ENCODE measurements at regions not wholly inside any gene's neighbourhood (a gene's known extent, or its start where the extent isn't known, plus 50 kb on each side); places are given as distances from the start of the nearest gene placed in this dataset.

DNA sequence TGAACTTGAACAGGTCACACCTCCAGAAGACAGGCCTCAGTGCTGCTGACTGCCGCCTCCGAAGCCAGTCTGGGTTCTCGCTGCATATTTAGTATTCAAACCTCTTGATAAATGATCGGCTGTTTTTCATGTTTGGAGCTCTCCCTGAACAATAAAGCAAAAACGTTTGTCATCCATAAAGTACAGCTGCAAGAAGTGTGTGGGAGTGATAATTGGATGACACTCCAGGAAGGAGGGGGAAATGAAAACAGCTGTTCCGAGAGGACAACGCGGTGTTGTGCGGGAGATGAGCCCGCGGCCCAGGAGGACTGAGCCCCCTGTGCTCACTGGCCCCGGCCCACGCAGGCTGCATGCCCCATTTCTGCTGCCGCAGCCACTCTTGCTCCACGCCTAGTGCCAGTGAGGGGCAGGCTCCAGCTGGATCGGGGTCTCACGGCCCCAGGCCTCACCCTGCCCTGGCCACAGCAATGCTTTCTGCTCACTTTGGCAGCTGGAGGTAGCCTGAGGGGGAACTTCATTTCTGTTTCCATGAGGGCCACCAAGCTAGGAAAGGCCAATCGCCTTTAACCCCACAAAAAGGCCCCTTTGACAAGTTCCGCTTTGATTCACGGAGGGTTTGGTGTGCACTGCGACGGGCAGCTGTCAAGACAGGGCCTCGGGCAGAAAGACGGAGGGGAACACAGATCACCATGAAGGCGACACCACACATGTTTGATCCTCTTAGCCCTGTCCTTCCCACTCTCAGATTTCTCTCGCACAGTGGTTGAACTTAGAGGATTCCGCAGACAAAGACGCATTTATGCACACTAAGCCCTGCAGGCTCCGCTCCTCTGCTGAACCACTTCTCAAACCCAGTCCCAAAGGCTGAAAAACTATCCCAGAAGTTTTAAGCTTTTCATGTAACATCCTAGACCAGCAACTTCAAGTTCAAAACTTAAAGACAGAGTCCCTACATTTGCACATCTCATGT lies 537.6 kb downstream of the EFNB2 start:
- 77 to 86% methylated on average over 20 to 29 of the region's 29 CpGs for WGBS, 2 experiments (ENCODE audit: insufficient coverage in 1 of 2, insufficient read length in 1 of 2)
- no peaks in the 10 kb centered on the region for H3K27me3 ChIP-seq (ENCODE audit: control insufficient read depth, insufficient read depth, low read length, poor library complexity, severe bottlenecking)
- Mint-ChIP-seq H3K9me3 (peaks cover 8% of the 10 kb centered on the region), H3K4me1 (no peaks in the 10 kb centered on the region), H3K4me3 (no peak overlapping the region), H3K27ac (no peak overlapping the region), H3K36me3 (ENCODE audit: low read depth) (no peaks in the 10 kb centered on the region), H3K27me3 (ENCODE audit: insufficient read depth) (no peaks in the 10 kb centered on the region)
- TF ChIP-seq, protein P1, sequence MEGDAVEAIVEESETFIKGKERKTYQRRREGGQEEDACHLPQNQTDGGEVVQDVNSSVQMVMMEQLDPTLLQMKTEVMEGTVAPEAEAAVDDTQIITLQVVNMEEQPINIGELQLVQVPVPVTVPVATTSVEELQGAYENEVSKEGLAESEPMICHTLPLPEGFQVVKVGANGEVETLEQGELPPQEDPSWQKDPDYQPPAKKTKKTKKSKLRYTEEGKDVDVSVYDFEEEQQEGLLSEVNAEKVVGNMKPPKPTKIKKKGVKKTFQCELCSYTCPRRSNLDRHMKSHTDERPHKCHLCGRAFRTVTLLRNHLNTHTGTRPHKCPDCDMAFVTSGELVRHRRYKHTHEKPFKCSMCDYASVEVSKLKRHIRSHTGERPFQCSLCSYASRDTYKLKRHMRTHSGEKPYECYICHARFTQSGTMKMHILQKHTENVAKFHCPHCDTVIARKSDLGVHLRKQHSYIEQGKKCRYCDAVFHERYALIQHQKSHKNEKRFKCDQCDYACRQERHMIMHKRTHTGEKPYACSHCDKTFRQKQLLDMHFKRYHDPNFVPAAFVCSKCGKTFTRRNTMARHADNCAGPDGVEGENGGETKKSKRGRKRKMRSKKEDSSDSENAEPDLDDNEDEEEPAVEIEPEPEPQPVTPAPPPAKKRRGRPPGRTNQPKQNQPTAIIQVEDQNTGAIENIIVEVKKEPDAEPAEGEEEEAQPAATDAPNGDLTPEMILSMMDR (conservative IDR thresholded peaks at IDR 0.05), result no peak
- H3K4me1 ChIP-seq (ENCODE audit: control insufficient read depth, insufficient read depth, low read length), result no peaks in the 10 kb centered on the region
- no peaks in the 10 kb centered on the region for H3K36me3 ChIP-seq (ENCODE audit: control insufficient read depth, insufficient read depth, low read length)
- H3K9me3 ChIP-seq (ENCODE audit: control insufficient read depth, low read length), result no peaks in the 10 kb centered on the region
- H3K9ac ChIP-seq (ENCODE audit: extremely low read depth, low read length, poor library complexity, severe bottlenecking), result no peak overlapping the region
- peak overlapping the region; percentile 57 for H3K27ac ChIP-seq (ENCODE audit: low read depth, low read length)
- no peak overlapping the region for H3K4me3 ChIP-seq (ENCODE audit: low read length)
- no peak for DNase-seq

DNA sequence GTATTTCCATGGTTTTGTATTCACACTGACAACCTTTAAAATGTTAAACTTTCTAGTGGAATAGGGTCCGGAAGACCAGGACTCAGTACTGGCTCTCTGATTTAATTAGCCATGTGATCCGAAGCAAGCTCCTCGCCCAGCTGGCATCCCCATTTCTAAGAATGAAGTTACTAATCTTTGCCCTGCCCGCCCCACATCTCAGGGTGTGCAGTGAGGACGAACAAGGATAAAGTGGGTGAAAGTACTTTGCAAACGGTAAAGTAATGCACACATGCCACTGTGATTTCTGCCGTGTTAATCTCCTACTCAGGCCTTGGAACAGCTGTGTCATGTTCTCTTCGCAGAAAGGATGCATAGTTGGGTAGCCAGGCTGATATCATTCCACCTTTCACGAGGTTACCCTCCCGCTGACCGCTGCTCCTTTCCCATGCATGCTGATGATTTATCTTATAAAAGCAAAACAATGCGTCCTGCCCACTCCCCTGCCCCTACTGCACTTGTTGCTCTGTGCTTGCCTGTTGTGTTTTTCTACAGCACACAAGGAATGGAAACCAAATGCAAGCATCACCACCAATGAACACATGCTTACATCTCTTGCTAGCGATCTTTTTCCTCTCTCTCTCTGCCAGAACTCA lies 539.0 kb downstream of the EFNB2 start:
- Mint-ChIP-seq H3K4me1 (no peaks in the 10 kb centered on the region), H3K9me3 (peaks cover 8% of the 10 kb centered on the region), H3K4me3 (no peak overlapping the region), H3K36me3 (ENCODE audit: low read depth) (no peaks in the 10 kb centered on the region), H3K27ac (no peak overlapping the region), H3K27me3 (ENCODE audit: insufficient read depth) (no peaks in the 10 kb centered on the region)
- no peaks in the 10 kb centered on the region for H3K4me1 ChIP-seq (ENCODE audit: control insufficient read depth, insufficient read depth, low read length)
- no peaks in the 10 kb centered on the region for H3K27me3 ChIP-seq (ENCODE audit: control insufficient read depth, insufficient read depth, low read length, poor library complexity, severe bottlenecking)
- no peak overlapping the region for H3K27ac ChIP-seq (ENCODE audit: low read depth, low read length)
- TF ChIP-seq, protein P1 (conservative IDR thresholded peaks at IDR 0.05), result no peak
- no peak for DNase-seq
- H3K9me3 ChIP-seq (ENCODE audit: control insufficient read depth, low read length), result no peaks in the 10 kb centered on the region
- 87 to 89% methylated on average over 11 to 13 of the region's 13 CpGs for WGBS, 2 experiments (ENCODE audit: insufficient coverage in 1 of 2, insufficient read length in 1 of 2)
- H3K4me3 ChIP-seq (ENCODE audit: low read length), result no peak overlapping the region
- H3K36me3 ChIP-seq (ENCODE audit: control insufficient read depth, insufficient read depth, low read length), result no peaks in the 10 kb centered on the region
- H3K9ac ChIP-seq (ENCODE audit: extremely low read depth, low read length, poor library complexity, severe bottlenecking), result no peak overlapping the region

DNA sequence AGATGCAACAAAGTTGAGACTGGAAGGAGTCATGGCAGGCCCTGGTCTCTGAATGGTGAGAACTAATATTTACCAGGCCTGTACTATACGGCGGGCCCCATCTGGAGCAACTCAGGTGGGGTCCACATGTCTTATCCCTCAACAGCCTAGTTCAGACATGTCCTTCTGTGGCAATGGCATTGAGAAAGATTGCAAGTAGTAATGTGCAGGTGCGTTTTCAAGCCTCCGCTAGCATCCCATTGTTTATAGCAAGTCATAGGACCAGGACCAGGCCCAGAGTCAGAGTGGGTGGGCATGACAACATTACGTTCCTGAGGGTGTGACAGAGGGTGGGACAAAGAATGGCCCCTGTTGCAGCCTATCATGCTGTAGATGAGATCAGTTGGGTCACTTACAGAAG lies 541.1 kb downstream of the EFNB2 start:
- no peaks in the 10 kb centered on the region for H3K9me3 ChIP-seq (ENCODE audit: control insufficient read depth, low read length)
- H3K9ac ChIP-seq (ENCODE audit: extremely low read depth, low read length, poor library complexity, severe bottlenecking), result no peak overlapping the region
- TF ChIP-seq, protein P1 (conservative IDR thresholded peaks at IDR 0.05), result no peak
- no peak for DNase-seq
- Mint-ChIP-seq H3K27me3 (ENCODE audit: insufficient read depth) (no peaks in the 10 kb centered on the region), H3K4me3 (no peak overlapping the region), H3K36me3 (ENCODE audit: low read depth) (no peaks in the 10 kb centered on the region), H3K9me3 (peaks cover 1% of the 10 kb centered on the region), H3K4me1 (no peaks in the 10 kb centered on the region), H3K27ac (no peak overlapping the region)
- H3K36me3 ChIP-seq (ENCODE audit: control insufficient read depth, insufficient read depth, low read length), result no peaks in the 10 kb centered on the region
- H3K27me3 ChIP-seq (ENCODE audit: control insufficient read depth, insufficient read depth, low read length, poor library complexity, severe bottlenecking), result no peaks in the 10 kb centered on the region
- no peak overlapping the region for H3K4me3 ChIP-seq (ENCODE audit: low read length)
- 86 to 95% methylated on average over 5 of the region's 5 CpGs for WGBS, 2 experiments (ENCODE audit: insufficient coverage in 1 of 2, insufficient read length in 1 of 2)
- no peaks in the 10 kb centered on the region for H3K4me1 ChIP-seq (ENCODE audit: control insufficient read depth, insufficient read depth, low read length)
- no peak overlapping the region for H3K27ac ChIP-seq (ENCODE audit: low read depth, low read length)

All from endodermal cell (in vitro differentiated cells).